MCF 10A (cell line): ENCODE measurements at regions not wholly inside any gene's neighbourhood (a gene's known extent, or its start where the extent isn't known, plus 50 kb on each side); places are given as distances from the start of the nearest gene placed in this dataset.

Source experiments
- BruUV-seq: library from RNA; stranded (reverse); fragments of 400-500 nt; replicated peaks from 2 replicates; lab custom pipeline; 2021; lab: Mats Ljungman, UMichigan
- CTCF ChIA-PET: fragments of 300-600 bp; sonication (Branson Sonifier 250); formaldehyde crosslinking; extraction: SDS; loops from one replicate; lab custom pipeline; 2021; ENCODE audit warnings: antibody characterized with exemption, inconsistent platforms; lab: Yijun Ruan, JAX
- POLR2A ChIA-PET: fragments of 300-600, 350-650 bp; sonication (Branson Sonifier 250); formaldehyde crosslinking; extraction: SDS; loops from one replicate; lab custom pipeline; 2020; ENCODE audit warnings: antibody characterized with exemption, inconsistent platforms; lab: Yijun Ruan, JAX
- DNase-seq: peaks from one replicate; pipeline ENCODE4 v3.0.0-alpha.2; 2018; ENCODE audit not compliant: unreplicated experiment
- H3K27ac Mint-ChIP-seq: one replicate; pipeline ENCODE4 v1.8.0; 2022; ENCODE audit warnings: mild to moderate bottlenecking, low read depth, mixed read lengths; ENCODE audit not compliant: unreplicated experiment
- H3K27me3 Mint-ChIP-seq: one replicate; pipeline ENCODE4 v1.8.0; 2022; ENCODE audit warnings: mixed read lengths; ENCODE audit not compliant: insufficient read depth, unreplicated experiment
- H3K36me3 Mint-ChIP-seq: one replicate; pipeline ENCODE4 v1.8.0; 2022; ENCODE audit warnings: mild to moderate bottlenecking, moderate library complexity, mixed read lengths; ENCODE audit not compliant: insufficient read depth, unreplicated experiment
- H3K4me1 Mint-ChIP-seq: one replicate; pipeline ENCODE4 v1.8.0; 2022; ENCODE audit warnings: mixed read lengths; ENCODE audit not compliant: insufficient read depth, unreplicated experiment
- H3K4me3 Mint-ChIP-seq: one replicate; pipeline ENCODE4 v1.8.0; 2022; ENCODE audit warnings: mild to moderate bottlenecking, moderate library complexity, mixed read lengths; ENCODE audit not compliant: unreplicated experiment
- H3K9me3 Mint-ChIP-seq: one replicate; pipeline ENCODE4 v1.8.0; 2022; ENCODE audit warnings: mixed read lengths; ENCODE audit not compliant: unreplicated experiment
- CTCF ChIP-seq: fragments of 200-600 bp; IDR thresholded peaks from one replicate; pipeline ENCODE4 v1.8.0; 2022; ENCODE audit warnings: antibody characterized with exemption, mild to moderate bottlenecking; ENCODE audit not compliant: unreplicated experiment
- intact Hi-C: fragments of 100-400 bp; cut with micrococcal nuclease; formaldehyde crosslinking; loops from 2 replicates; pipeline ENCODE4 v1.14.1; 2022

- peaks cover 8% of the 10 kb centered on the region for H3K4me1 Mint-ChIP-seq
- no TSS peak for BruUV-seq
- intact Hi-C loops, result no loop called here
- H3K27me3 Mint-ChIP-seq, result no peaks in the 10 kb centered on the region
- ChIA-PET CTCF (interaction anchor here (0.6 kb wide), 2 partner anchors 81 to 230 kb away, joined by 3 to 4 read pairs; no protein-coding TSS in a partner anchor), POLR2A (no interaction called here)
- TF ChIP-seq CTCF, result no peak
- H3K36me3 Mint-ChIP-seq, result no peaks in the 10 kb centered on the region
- DNase-seq, result no peak
- no peak overlapping the region for H3K27ac Mint-ChIP-seq
- no peak overlapping the region for H3K4me3 Mint-ChIP-seq
- H3K9me3 Mint-ChIP-seq, result no peaks in the 10 kb centered on the region
These were observed 51.1 kb upstream of the KCNK2 start for GRCh38 chr1:215031392-215031791.
